GM13976 (cell line): ENCODE measurements at regions not wholly inside any gene's neighbourhood (a gene's known extent, or its start where the extent isn't known, plus 50 kb on each side); places are given as distances from the start of the nearest gene placed in this dataset.

Experiments used
- DNase-seq: peaks from one replicate; pipeline ENCODE4 v3.0.0; 2012; ENCODE audit warnings: low spot score
- CTCF ChIP-seq: IDR thresholded peaks from 2 replicates; pipeline ENCODE4 v1.5.1; 2012; ENCODE audit warnings: borderline replicate concordance, mild to moderate bottlenecking; ENCODE audit not compliant: insufficient read depth; ENCODE audit errors: extremely low read depth, missing control alignments, control extremely low read depth
- in situ Hi-C: fragments of 300-500 bp; cut with MboI; formaldehyde crosslinking; loops from one replicate; pipeline ENCODE4 v1.12.0; 2022; ENCODE audit warnings: low sequenced_read_pairs, mixed read lengths, inconsistent platforms; ENCODE audit not compliant: unreplicated experiment

- in situ Hi-C loops = no loop called here
- DNase-seq = no peak
- no peak for TF ChIP-seq CTCF
Observed at GRCh38 chr6:22231050-22231449, 65.8 kb downstream of the PRL start.

- DNase-seq = no peak
- in situ Hi-C loops = no loop called here
- no peak for TF ChIP-seq CTCF
Observed at GRCh38 chr6:22231616-22232015, 65.2 kb downstream of the PRL start.

GRCh38 chr6:22236626-22237414 is 60.0 kb downstream of the PRL start:
- no peak for TF ChIP-seq CTCF
- no peak for DNase-seq
- in situ Hi-C loops = no loop called here
